K562 (cell line): ENCODE measurements at regions not wholly inside any gene's neighbourhood (a gene's known extent, or its start where the extent isn't known, plus 50 kb on each side); places are given as distances from the start of the nearest gene placed in this dataset.

Experiments used
- ATAC-seq: fragments of 200-7000 bp; cut with Tn5 transposase; 3 replicates; pipeline ENCODE4 v1.9.1; 2020; ENCODE audit warnings: moderate library complexity
- BruUV-seq: library from RNA; stranded (reverse); fragments of 400-500 nt; replicated peaks from 2 replicates; lab custom pipeline; 2021; lab: Mats Ljungman, UMichigan
- CTCF ChIA-PET: fragments of 300-600 bp; formaldehyde crosslinking; extraction: SDS; loops from one replicate; lab custom pipeline; 2021; ENCODE audit warnings: low intra/inter-chr PET ratio; lab: Yijun Ruan, JAX
- POLR2A ChIA-PET: fragments of 300-600, 350-650 bp; sonication (Branson Sonifier 250); formaldehyde crosslinking; extraction: SDS; loops from one replicate; lab custom pipeline; 2021; ENCODE audit warnings: antibody characterized with exemption, inconsistent platforms; lab: Yijun Ruan, JAX
- DNase-seq, 4 experiments: peaks; one replicate each; pipeline versions ENCODE4 v3.0.0 to v3.0.0-alpha.2; 2011 to 2018; ENCODE audit warnings: low spot score in 3 of 4, mixed read lengths in 3 of 4; ENCODE audit errors: extremely low read depth in 1 of 4
- FAIRE-seq: peaks from 2 replicates; lab custom pipeline; 2011; peaks lifted over from hg19 to GRCh38; lab: Jason Lieb, UNC
- H2AFZ ChIP-seq: 2 replicates; pipeline ENCODE4 v1.6.0; 2011; ENCODE audit warnings: low read depth, low read length, control low read depth, inconsistent platforms
- H3K27ac ChIP-seq: fragments of 200-600 bp; 3 replicates; pipeline ENCODE4 v1.8.0; 2011; ENCODE audit warnings: low read depth, mild to moderate bottlenecking, control low read depth, inconsistent platforms, low read length, moderate library complexity, mixed read lengths; ENCODE audit errors: extremely low read depth
- H3K27me3 ChIP-seq, 2 experiments: fragments of 300-600 bp in 1 of 2; 2 replicates in 1 of 2; 3 replicates in 1 of 2; pipeline versions ENCODE4 v1.6.0 to v1.8.0; 2011; ENCODE audit warnings: inconsistent platforms in 2 of 2, low read length in 2 of 2, mild to moderate bottlenecking in 1 of 2, mixed read lengths in 1 of 2, moderate library complexity in 1 of 2; ENCODE audit not compliant: control insufficient read depth in 2 of 2, insufficient read depth in 2 of 2
- H3K36me3 ChIP-seq: fragments of 300-600 bp; 3 replicates; pipeline ENCODE4 v1.8.0; 2011; ENCODE audit warnings: mild to moderate bottlenecking, low read length, inconsistent platforms; ENCODE audit not compliant: control insufficient read depth, insufficient read depth
- H3K4me1 ChIP-seq, 2 experiments: fragments of 200-600 bp in 1 of 2; replicated peaks in 1 of 2; 2 replicates in 1 of 2; 3 replicates in 1 of 2; pipeline versions ENCODE4 v1.5.1 to v1.8.0; 2011; ENCODE audit warnings: inconsistent platforms in 2 of 2, low read length in 2 of 2, mild to moderate bottlenecking in 1 of 2, mixed read lengths in 1 of 2, moderate library complexity in 1 of 2; ENCODE audit not compliant: control insufficient read depth in 2 of 2, insufficient read depth in 2 of 2
- H3K4me2 ChIP-seq: 2 replicates; pipeline ENCODE4 v1.6.1; 2011; ENCODE audit warnings: low read length, control low read depth, inconsistent platforms, mixed read lengths; ENCODE audit not compliant: insufficient read depth
- H3K4me3 ChIP-seq: fragments of 200-600 bp; sonication (generic), shearing (Covaris generic); 2 replicates; pipeline ENCODE4 v1.5.1; 2016; ENCODE audit warnings: control low read depth, inconsistent platforms
- H3K79me2 ChIP-seq: fragments of 200-600 bp; 3 replicates; pipeline ENCODE4 v1.8.0; 2011; ENCODE audit warnings: low read length, inconsistent platforms; ENCODE audit not compliant: control insufficient read depth, insufficient read depth
- H3K9ac ChIP-seq, 2 experiments: 2 replicates each; pipeline versions ENCODE4 v1.6.0 to v1.6.1; 2011; ENCODE audit warnings: low read depth in 2 of 2, low read length in 2 of 2, control low read depth in 1 of 2, inconsistent platforms in 1 of 2, mild to moderate bottlenecking in 1 of 2, mixed read lengths in 1 of 2; ENCODE audit not compliant: insufficient read depth in 1 of 2
- H3K9me1 ChIP-seq: one replicate; pipeline ENCODE4 v1.6.0; 2011; ENCODE audit warnings: inconsistent platforms, mild to moderate bottlenecking, low read length, moderate library complexity; ENCODE audit not compliant: control insufficient read depth, insufficient read depth
- H3K9me3 ChIP-seq: replicated peaks from 2 replicates; pipeline ENCODE4 v1.5.1; 2011; ENCODE audit warnings: low read depth, low read length, inconsistent platforms; ENCODE audit not compliant: control insufficient read depth, insufficient read depth
- H4K20me1 ChIP-seq: replicated peaks from 2 replicates; pipeline ENCODE4 v1.6.1; 2011; ENCODE audit warnings: low read length, inconsistent platforms, mixed read lengths; ENCODE audit not compliant: control insufficient read depth, insufficient read depth
- BACH1 ChIP-seq: fragments of 200-800 bp; sonication (Bioruptor generic); IDR thresholded peaks from 2 replicates; pipeline ENCODE4 v1.6.1; 2016; ENCODE audit warnings: missing genetic modification characterization, missing compliant biosample characterization
- E2F3 ChIP-seq: fragments of 250-450 bp; sonication (Bioruptor Pico); IDR thresholded peaks from 2 replicates; pipeline ENCODE4 v1.4.0; 2020; ENCODE audit warnings: mild to moderate bottlenecking
- ELF1 ChIP-seq: fragments of 200-800 bp; sonication (Bioruptor generic); IDR thresholded peaks from 2 replicates; pipeline ENCODE4 v1.6.1; 2016; ENCODE audit warnings: missing genetic modification characterization, missing compliant biosample characterization
- HDAC2 ChIP-seq: fragments of 450-650 bp; IDR thresholded peaks from 2 replicates; pipeline ENCODE4 v1.6.1; 2016; ENCODE audit warnings: mild to moderate bottlenecking
- PRMT5 ChIP-seq: sonication (generic); formaldehyde crosslinking; IDR thresholded peaks from 2 replicates; pipeline ENCODE4 v1.5.0; 2020; ENCODE audit warnings: missing genetic modification reagents
- PRPF4 ChIP-seq: fragments of 200-400 bp; formaldehyde crosslinking; IDR thresholded peaks from one replicate; pipeline ENCODE4 v1.6.1; 2017; ENCODE audit warnings: low read length, low read depth, mild to moderate bottlenecking; ENCODE audit not compliant: insufficient read depth, poor library complexity, severe bottlenecking
- TBL1XR1 ChIP-seq, 2 experiments: IDR thresholded peaks; 2 replicates each; pipeline ENCODE4 v1.6.1; 2012; ENCODE audit warnings: improper control_type of control experiment in 2 of 2, low read length in 2 of 2, mild to moderate bottlenecking in 1 of 2
- ZNF253 ChIP-seq: fragments of 250-450 bp; sonication (Bioruptor Pico); conservative IDR thresholded peaks from 2 replicates; pipeline ENCODE4 v1.6.1; 2021; ENCODE audit warnings: mild to moderate bottlenecking
- ZNF780A ChIP-seq: fragments of 250-450 bp; sonication (Bioruptor Pico); IDR thresholded peaks from 2 replicates; pipeline ENCODE4 v1.5.0; 2021; ENCODE audit warnings: mild to moderate bottlenecking
- WGBS: fragments of 100-300 bp; shearing (Covaris generic); methylation state at CpG from one replicate; pipeline ENCODE4 v1.1.6; 2016; ENCODE audit warnings: low coverage, mixed read lengths; ENCODE audit not compliant: insufficient coverage; ENCODE audit errors: missing lambda C conversion rate; 5-methylcytosine and 5-hydroxymethylcytosine counted together
- in situ Hi-C: fragments of 300-500 bp; cut with MboI; formaldehyde crosslinking; loops from 4 replicates; pipeline ENCODE4 v1.15.0; 2018; ENCODE audit warnings: inconsistent platforms, mixed read lengths
- intact Hi-C: fragments of 100-400 bp; cut with micrococcal nuclease; formaldehyde crosslinking; loops from 2 replicates; pipeline ENCODE4 v1.14.2; 2022
- TF ChIP-seq, protein P1 (sequence below): fragments of 450-650 bp; IDR thresholded peaks from one replicate; pipeline ENCODE4 v1.6.1; 2018; ENCODE audit warnings: mild to moderate bottlenecking, moderate library complexity; ENCODE audit not compliant: partially characterized antibody
- TF ChIP-seq, protein P2 (sequence below): sonication (generic); formaldehyde crosslinking; IDR thresholded peaks from 2 replicates; pipeline ENCODE4 v1.9.0; 2022; ENCODE audit warnings: mild to moderate bottlenecking, missing genetic modification reagents

DNA sequence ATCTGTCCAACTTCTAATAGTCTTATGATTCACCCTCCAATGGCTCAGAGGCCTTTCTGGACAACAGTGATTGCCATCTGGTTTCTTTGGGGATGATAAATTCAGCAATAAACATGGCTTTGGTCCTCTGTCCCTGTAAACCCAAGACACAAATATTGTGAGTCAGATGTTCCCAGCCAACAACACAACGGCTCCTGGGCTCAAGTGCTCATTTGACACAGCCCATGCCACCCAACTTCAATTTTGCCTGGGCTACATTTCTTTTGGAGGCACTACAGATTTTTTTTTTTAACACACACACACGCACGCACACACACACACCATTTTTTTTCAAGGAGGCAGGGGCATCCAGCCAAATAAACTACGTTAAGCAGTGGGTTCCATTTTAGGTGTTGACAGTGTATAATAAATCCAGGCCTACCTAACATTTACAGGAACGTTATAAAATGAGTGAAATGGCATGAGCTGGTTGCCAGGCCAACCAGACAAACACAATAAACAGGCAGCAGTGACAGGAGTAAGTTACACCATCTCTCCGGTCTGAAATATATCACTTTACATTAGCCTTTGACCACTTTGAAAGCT, 939.9 kb upstream of the SOX9 start:
- intact Hi-C loops (no loop called here), in situ Hi-C loops (no loop called here)
- H3K4me1 ChIP-seq, result no peaks in the 10 kb centered on the region
- no peak for FAIRE-seq
- no peaks in the 10 kb centered on the region for H4K20me1 ChIP-seq
- H3K9ac ChIP-seq, result no peak overlapping the region
- H3K27me3 ChIP-seq, result no peaks in the 10 kb centered on the region
- no TSS peak for BruUV-seq
- H3K4me3 ChIP-seq, result no peak overlapping the region
- TF ChIP-seq PRPF4, result no peak
- no peak overlapping the region for H2AFZ ChIP-seq
- no peak overlapping the region for H3K4me2 ChIP-seq
- H3K9me3 ChIP-seq, result 0 out of 2 replicates have a peak, but pooled peaks cover 2% of the 10 kb centered on the region
- ChIA-PET POLR2A (no interaction called here), CTCF (no interaction called here)
- no peak for DNase-seq
- no peaks in the 10 kb centered on the region for H3K36me3 ChIP-seq
- no peak for ATAC-seq
- H3K79me2 ChIP-seq, result no peaks in the 10 kb centered on the region
- H3K9me1 ChIP-seq, result no peaks in the 10 kb centered on the region
- H3K27ac ChIP-seq, result no peak overlapping the region
- 2% methylated on average over 6 of the region's 6 CpGs for WGBS

DNA sequence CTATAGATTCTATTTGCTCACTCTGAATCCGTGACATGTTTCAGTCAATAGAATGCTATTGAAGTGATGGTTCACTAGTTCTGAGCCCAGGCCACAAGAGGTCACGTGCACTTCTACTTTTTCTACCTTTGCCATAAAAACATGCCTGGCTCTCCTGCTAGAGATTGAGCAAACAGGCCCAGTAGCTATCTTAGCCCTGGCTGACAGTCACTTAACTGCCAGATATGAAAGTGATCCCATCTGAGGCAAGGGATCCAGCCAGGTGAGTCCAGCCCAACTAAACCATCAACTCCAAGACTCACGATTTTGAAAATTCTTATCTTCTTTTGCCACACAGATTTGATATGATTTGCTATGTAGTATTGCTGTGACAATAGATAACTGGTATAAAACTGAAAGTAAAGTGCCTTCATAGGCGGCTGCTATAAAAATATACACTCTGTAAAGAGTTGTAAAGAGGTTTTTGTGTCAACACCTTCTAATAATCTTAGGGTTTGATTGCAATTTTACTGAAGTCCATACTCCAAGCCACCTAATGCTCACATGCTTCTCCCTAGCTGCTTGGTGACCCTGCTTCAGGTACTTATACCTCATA, 937.7 kb upstream of the SOX9 start:
- H3K9me1 ChIP-seq, result no peaks in the 10 kb centered on the region
- H3K4me2 ChIP-seq, result no peak overlapping the region
- no peaks in the 10 kb centered on the region for H3K4me1 ChIP-seq
- FAIRE-seq (no peak), ATAC-seq (no peak), DNase-seq (no peak)
- no TSS peak for BruUV-seq
- H3K4me3 ChIP-seq, result no peak overlapping the region
- in situ Hi-C loops, result no loop called here
- H3K36me3 ChIP-seq, result no peaks in the 10 kb centered on the region
- intact Hi-C loops, result no loop called here
- no peaks in the 10 kb centered on the region for H3K79me2 ChIP-seq
- H2AFZ ChIP-seq, result no peak overlapping the region
- POLR2A ChIA-PET, result no interaction called here
- H3K9me3 ChIP-seq, result 0 out of 2 replicates have a peak, but pooled peaks cover 2% of the 10 kb centered on the region
- H3K27me3 ChIP-seq, result no peaks in the 10 kb centered on the region
- H3K27ac ChIP-seq, result no peak overlapping the region
- CTCF ChIA-PET, result no interaction called here
- no peak overlapping the region for H3K9ac ChIP-seq
- 2% methylated on average over 4 of the region's 4 CpGs for WGBS
- H4K20me1 ChIP-seq, result no peaks in the 10 kb centered on the region
- TF ChIP-seq PRMT5 (CRISPR knock-in tag) (no peak), ELF1 (tag) (no peak), TBL1XR1 (IDR thresholded peaks at IDR 0.05; ENCODE audit: low read length in 2 of 2) (no peak), BACH1 (tag) (no peak), HDAC2 (no peak), ZNF780A (no peak), E2F3 (CRISPR knock-in tag) (no peak), ZNF253 (CRISPR knock-in tag) (no peak)
- TF ChIP-seq, protein P1, sequence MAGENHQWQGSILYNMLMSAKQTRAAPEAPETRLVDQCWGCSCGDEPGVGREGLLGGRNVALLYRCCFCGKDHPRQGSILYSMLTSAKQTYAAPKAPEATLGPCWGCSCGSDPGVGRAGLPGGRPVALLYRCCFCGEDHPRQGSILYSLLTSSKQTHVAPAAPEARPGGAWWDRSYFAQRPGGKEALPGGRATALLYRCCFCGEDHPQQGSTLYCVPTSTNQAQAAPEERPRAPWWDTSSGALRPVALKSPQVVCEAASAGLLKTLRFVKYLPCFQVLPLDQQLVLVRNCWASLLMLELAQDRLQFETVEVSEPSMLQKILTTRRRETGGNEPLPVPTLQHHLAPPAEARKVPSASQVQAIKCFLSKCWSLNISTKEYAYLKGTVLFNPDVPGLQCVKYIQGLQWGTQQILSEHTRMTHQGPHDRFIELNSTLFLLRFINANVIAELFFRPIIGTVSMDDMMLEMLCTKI, result no peak
- TF ChIP-seq, protein P2, sequence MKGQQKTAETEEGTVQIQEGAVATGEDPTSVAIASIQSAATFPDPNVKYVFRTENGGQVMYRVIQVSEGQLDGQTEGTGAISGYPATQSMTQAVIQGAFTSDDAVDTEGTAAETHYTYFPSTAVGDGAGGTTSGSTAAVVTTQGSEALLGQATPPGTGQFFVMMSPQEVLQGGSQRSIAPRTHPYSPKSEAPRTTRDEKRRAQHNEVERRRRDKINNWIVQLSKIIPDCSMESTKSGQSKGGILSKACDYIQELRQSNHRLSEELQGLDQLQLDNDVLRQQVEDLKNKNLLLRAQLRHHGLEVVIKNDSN (CRISPR knock-in tag), result no peak
